CD8-positive, alpha-beta memory T cell (primary cell): ENCODE measurements at regions not wholly inside any gene's neighbourhood (a gene's known extent, or its start where the extent isn't known, plus 50 kb on each side); places are given as distances from the start of the nearest gene placed in this dataset.

ENCODE experiments used
- CTCF ChIA-PET: fragments of 350-600 bp; sonication (Branson Sonifier 250); formaldehyde crosslinking; loops from one replicate; lab custom pipeline; 2021; ENCODE audit warnings: antibody characterized with exemption; lab: Charles Lee
- POLR2A ChIA-PET: fragments of 350-600 bp; sonication (Branson Sonifier 250); formaldehyde crosslinking; loops from one replicate; lab custom pipeline; 2021; ENCODE audit warnings: antibody characterized with exemption; lab: Charles Lee
- DNase-seq, 5 donors: peaks; one replicate each; pipeline versions ENCODE4 v3.0.0 to v3.0.0-alpha.2; 2020 to 2022; ENCODE audit warnings: mixed read lengths in 1 of 5
- H3K27ac ChIP-seq: one replicate; pipeline ENCODE4 v1.7.0; 2013; ENCODE audit warnings: low read depth, mild to moderate bottlenecking, low read length, moderate library complexity
- H3K27me3 ChIP-seq: 2 replicates; pipeline ENCODE4 v1.7.0; 2013; ENCODE audit warnings: low read length, mild to moderate bottlenecking; ENCODE audit not compliant: insufficient read depth, poor library complexity, severe bottlenecking
- H3K36me3 ChIP-seq: 2 replicates; pipeline ENCODE4 v1.7.0; 2013; ENCODE audit warnings: mild to moderate bottlenecking, low read length, moderate library complexity; ENCODE audit not compliant: insufficient read depth
- H3K4me1 ChIP-seq: 2 replicates; pipeline ENCODE4 v1.7.0; 2013; ENCODE audit warnings: mild to moderate bottlenecking, low read length, moderate library complexity; ENCODE audit not compliant: insufficient read depth
- H3K4me3 ChIP-seq: 2 replicates; pipeline ENCODE4 v1.7.0; 2013; ENCODE audit warnings: mild to moderate bottlenecking, low read length
- H3K9me3 ChIP-seq: 2 replicates; pipeline ENCODE4 v1.7.0; 2013; ENCODE audit warnings: mild to moderate bottlenecking, low read length
- H3K27ac Mint-ChIP-seq, 8 donors: one replicate each; pipeline ENCODE4 v1.8.0; 2020 to 2021; ENCODE audit warnings: mixed read lengths in 8 of 8, mild to moderate bottlenecking in 6 of 8, inconsistent platforms in 3 of 8, moderate library complexity in 3 of 8
- H3K27me3 Mint-ChIP-seq, 2 donors: one replicate each; pipeline ENCODE4 v1.8.0; 2020 to 2021; ENCODE audit warnings: mixed read lengths in 2 of 2, mild to moderate bottlenecking in 1 of 2, moderate library complexity in 1 of 2
- H3K36me3 Mint-ChIP-seq, 3 donors: one replicate each; pipeline ENCODE4 v1.8.0; 2020 to 2021; ENCODE audit warnings: mixed read lengths in 3 of 3, inconsistent platforms in 1 of 3, mild to moderate bottlenecking in 1 of 3
- H3K4me1 Mint-ChIP-seq, 3 donors: one replicate each; pipeline ENCODE4 v1.8.0; 2020 to 2021; ENCODE audit warnings: mixed read lengths in 3 of 3, inconsistent platforms in 1 of 3, mild to moderate bottlenecking in 1 of 3
- H3K4me3 Mint-ChIP-seq, 7 donors: one replicate each; pipeline ENCODE4 v1.8.0; 2020 to 2021; ENCODE audit warnings: mixed read lengths in 7 of 7, mild to moderate bottlenecking in 6 of 7, moderate library complexity in 4 of 7, inconsistent platforms in 2 of 7
- H3K9me3 Mint-ChIP-seq, 5 donors: one replicate each; pipeline ENCODE4 v1.8.0; 2020 to 2022; ENCODE audit warnings: mixed read lengths in 5 of 5, mild to moderate bottlenecking in 3 of 5, moderate library complexity in 2 of 5, inconsistent platforms in 1 of 5

DNA sequence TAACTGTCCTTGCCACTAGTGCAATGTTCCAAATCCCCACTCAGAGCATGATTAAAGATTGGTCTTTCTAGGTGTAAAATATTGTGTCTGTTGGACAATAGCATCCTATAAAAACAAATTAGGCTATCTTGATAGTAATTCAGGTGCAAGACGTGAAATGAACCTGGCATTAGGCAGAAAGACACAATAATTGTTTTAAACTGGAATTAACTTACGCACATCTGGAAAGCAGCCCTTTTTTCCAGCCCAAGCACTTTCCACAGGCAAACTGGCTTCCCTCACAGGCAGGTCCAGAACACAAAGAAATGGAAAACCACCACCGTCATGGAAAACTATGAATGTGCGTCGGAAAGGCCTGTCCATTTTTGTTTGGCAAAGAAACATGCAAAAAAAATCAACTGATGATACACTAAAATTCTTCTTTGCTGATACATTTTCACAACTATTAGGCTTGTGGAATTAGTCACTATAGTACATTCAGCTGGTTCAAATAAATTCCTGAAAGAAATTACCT is 474.7 kb upstream of the IL12A start:
- H3K4me3 ChIP-seq, result no peak overlapping the region
- no peak overlapping the region for H3K4me3 Mint-ChIP-seq
- H3K4me1 ChIP-seq, result no peaks in the 10 kb centered on the region
- H3K4me1 Mint-ChIP-seq, result no peaks in the 10 kb centered on the region
- no peaks in the 10 kb centered on the region for H3K9me3 ChIP-seq
- ChIA-PET POLR2A (no interaction called here), CTCF (no interaction called here)
- no peak overlapping the region for H3K27ac ChIP-seq
- no peak overlapping the region for H3K27ac Mint-ChIP-seq
- H3K27me3 Mint-ChIP-seq, result peaks cover 0 to 2% of the 10 kb centered on the region in 2 donors
- peaks cover 0 to 13% (median 1%) of the 10 kb centered on the region in 5 donors for H3K9me3 Mint-ChIP-seq
- H3K27me3 ChIP-seq, result no peaks in the 10 kb centered on the region
- H3K36me3 Mint-ChIP-seq, result no peaks in the 10 kb centered on the region
- H3K36me3 ChIP-seq, result no peaks in the 10 kb centered on the region
- DNase-seq, result no peak

DNA sequence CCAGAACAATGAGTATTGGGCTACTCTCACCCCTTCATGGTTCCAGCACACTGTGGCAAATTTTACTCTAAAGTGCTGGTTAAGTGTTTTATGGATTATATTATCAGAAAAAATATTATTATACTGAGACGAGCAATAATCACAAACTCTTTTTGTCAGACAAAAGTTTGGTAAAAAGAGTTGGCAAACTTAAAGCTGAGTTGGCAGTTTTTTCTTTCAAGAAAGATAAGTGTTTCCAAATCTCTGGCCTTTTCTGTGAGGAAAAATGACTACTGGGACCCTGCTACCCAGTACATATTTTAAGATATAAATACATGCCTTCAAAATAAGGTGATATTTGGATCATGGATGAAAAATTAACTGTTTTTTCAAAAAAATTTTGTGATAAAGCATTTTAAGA is 471.5 kb upstream of the IL12A start:
- Mint-ChIP-seq H3K27me3 (peaks cover 0 to 2% of the 10 kb centered on the region in 2 donors), H3K4me3 (no peak overlapping the region), H3K27ac (no peak overlapping the region), H3K36me3 (no peaks in the 10 kb centered on the region), H3K9me3 (peaks cover 0 to 13% (median 0%) of the 10 kb centered on the region in 5 donors), H3K4me1 (no peaks in the 10 kb centered on the region)
- H3K36me3 ChIP-seq, result no peaks in the 10 kb centered on the region
- no peaks in the 10 kb centered on the region for H3K27me3 ChIP-seq
- ChIA-PET CTCF (no interaction called here), POLR2A (no interaction called here)
- H3K27ac ChIP-seq, result no peak overlapping the region
- DNase-seq, result no peak
- H3K4me1 ChIP-seq, result no peaks in the 10 kb centered on the region
- no peaks in the 10 kb centered on the region for H3K9me3 ChIP-seq
- no peak overlapping the region for H3K4me3 ChIP-seq

DNA sequence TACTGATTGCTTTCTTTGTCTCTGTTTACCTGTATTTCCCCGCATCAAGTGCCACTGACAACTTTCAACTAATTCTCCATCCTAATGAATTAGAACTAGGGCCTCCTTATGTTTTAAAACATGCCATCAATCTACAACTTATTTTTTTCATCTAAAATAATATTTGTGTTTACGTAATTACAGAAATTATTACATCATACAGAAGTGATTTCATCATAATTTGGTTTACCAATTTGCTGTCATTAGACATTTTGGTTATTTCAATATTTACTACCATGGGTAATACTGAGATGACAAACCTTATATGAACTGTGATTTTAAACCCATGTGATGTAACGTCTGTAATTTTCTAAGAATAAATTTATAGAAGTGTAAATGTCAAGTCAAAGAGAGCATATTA is 468.0 kb upstream of the IL12A start:
- Histone ChIP-seq H3K4me1 (no peaks in the 10 kb centered on the region), H3K27ac (no peak overlapping the region), H3K36me3 (no peaks in the 10 kb centered on the region), H3K27me3 (no peaks in the 10 kb centered on the region), H3K4me3 (no peak overlapping the region), H3K9me3 (no peaks in the 10 kb centered on the region)
- H3K4me1 Mint-ChIP-seq, result no peaks in the 10 kb centered on the region
- CTCF ChIA-PET, result no interaction called here
- no peak overlapping the region for H3K4me3 Mint-ChIP-seq
- peaks cover 0 to 2% of the 10 kb centered on the region in 2 donors for H3K27me3 Mint-ChIP-seq
- H3K27ac Mint-ChIP-seq, result no peak overlapping the region
- no peaks in the 10 kb centered on the region for H3K36me3 Mint-ChIP-seq
- POLR2A ChIA-PET, result no interaction called here
- H3K9me3 Mint-ChIP-seq, result peaks cover 0 to 7% (median 0%) of the 10 kb centered on the region in 5 donors
- DNase-seq, result no peak

DNA sequence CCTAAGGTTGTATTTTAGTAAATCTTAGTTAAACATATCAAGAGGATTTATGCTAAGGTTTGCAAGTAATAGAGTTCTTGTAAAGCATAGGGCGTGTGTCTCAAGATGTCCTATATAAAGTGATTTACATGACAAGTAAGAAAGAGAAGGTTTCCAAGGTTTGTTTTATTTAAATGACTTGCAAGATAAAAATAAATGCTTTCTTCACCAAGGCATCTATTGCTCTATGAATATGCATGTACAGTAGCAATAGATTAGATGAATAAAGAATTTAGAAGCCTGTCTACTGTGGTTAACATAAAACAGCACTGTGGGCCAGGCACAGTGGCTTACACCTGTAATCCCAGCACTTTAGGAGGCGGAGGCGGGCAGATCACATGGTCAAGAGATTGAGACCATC is 466.4 kb upstream of the IL12A start:
- Histone ChIP-seq H3K36me3 (no peaks in the 10 kb centered on the region), H3K27me3 (no peaks in the 10 kb centered on the region), H3K4me1 (no peaks in the 10 kb centered on the region), H3K9me3 (no peaks in the 10 kb centered on the region), H3K4me3 (no peak overlapping the region), H3K27ac (no peak overlapping the region)
- Mint-ChIP-seq H3K27me3 (no peaks in the 10 kb centered on the region), H3K27ac (no peak overlapping the region), H3K9me3 (peaks cover 0 to 3% (median 0%) of the 10 kb centered on the region in 5 donors), H3K4me3 (no peak overlapping the region), H3K36me3 (no peaks in the 10 kb centered on the region), H3K4me1 (no peaks in the 10 kb centered on the region)
- no peak for DNase-seq
- POLR2A ChIA-PET, result no interaction called here
- CTCF ChIA-PET, result no interaction called here

DNA sequence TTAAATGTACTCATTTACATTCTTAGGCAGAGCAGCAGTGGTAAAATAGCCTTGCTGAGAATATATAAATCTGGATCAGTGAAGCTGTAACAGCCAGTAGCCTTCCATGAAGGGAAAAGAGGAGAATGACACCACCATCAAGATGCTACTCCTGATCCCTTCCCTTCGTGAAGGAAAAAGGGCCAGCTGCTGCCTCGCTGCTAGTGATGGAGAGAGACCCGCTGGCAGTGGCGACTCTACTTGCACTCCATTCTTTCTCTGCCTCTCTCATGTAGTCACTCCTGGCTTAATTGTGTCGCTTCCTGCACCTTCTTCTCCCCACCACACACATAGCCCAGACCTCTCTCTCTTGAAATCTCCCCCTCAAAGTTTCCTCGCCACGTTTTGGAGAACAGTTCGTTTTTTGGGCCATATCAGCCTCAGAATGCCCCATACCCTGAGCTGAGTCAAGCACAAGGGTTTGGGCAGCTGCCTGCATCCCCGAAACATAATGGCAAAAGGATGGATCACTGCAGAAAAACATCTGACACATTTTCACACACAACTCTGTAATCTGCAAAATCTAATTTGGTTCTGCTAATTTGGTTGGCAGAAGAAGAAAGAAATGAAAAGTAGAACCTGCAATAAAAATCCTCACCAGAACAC is 460.3 kb upstream of the IL12A start:
- no peak overlapping the region for H3K4me3 ChIP-seq
- ChIA-PET CTCF (no interaction called here), POLR2A (no interaction called here)
- no peak for DNase-seq
- Mint-ChIP-seq H3K4me3 (no peak overlapping the region), H3K4me1 (no peaks in the 10 kb centered on the region), H3K36me3 (no peaks in the 10 kb centered on the region), H3K27ac (peak overlapping the region in 1 of 8 donors; percentile 16), H3K9me3 (peaks cover 0 to 7% (median 0%) of the 10 kb centered on the region in 5 donors), H3K27me3 (no peaks in the 10 kb centered on the region)
- no peaks in the 10 kb centered on the region for H3K9me3 ChIP-seq
- no peaks in the 10 kb centered on the region for H3K4me1 ChIP-seq
- H3K27ac ChIP-seq, result no peak overlapping the region
- H3K36me3 ChIP-seq, result no peaks in the 10 kb centered on the region
- no peaks in the 10 kb centered on the region for H3K27me3 ChIP-seq

DNA sequence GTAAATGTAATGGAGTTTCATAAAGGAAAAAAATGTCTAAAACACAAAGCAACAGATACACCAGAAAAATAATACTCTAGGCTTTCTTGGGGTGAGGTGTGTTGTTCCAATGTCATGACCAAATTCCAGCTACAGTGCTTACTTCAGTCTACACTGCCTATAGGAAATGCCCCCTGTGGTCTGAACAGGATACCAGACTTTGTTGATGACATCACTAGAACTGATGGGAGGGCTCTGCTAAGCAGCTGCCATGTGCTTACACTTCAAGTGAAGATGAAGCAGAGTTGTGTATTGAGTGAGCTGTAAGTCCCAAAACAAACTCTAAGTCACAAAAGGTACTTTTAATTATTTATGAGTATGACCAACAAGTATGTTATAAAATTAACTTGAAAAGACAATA is 456.1 kb upstream of the IL12A start:
- Histone ChIP-seq H3K27me3 (no peaks in the 10 kb centered on the region), H3K4me1 (no peaks in the 10 kb centered on the region), H3K4me3 (no peak overlapping the region), H3K9me3 (no peaks in the 10 kb centered on the region), H3K36me3 (no peaks in the 10 kb centered on the region), H3K27ac (no peak overlapping the region)
- Mint-ChIP-seq H3K27me3 (no peaks in the 10 kb centered on the region), H3K4me3 (no peak overlapping the region), H3K36me3 (no peaks in the 10 kb centered on the region), H3K9me3 (peaks cover 0 to 7% (median 0%) of the 10 kb centered on the region in 5 donors), H3K27ac (no peak overlapping the region), H3K4me1 (no peaks in the 10 kb centered on the region)
- CTCF ChIA-PET, result no interaction called here
- POLR2A ChIA-PET, result no interaction called here
- no peak for DNase-seq

DNA sequence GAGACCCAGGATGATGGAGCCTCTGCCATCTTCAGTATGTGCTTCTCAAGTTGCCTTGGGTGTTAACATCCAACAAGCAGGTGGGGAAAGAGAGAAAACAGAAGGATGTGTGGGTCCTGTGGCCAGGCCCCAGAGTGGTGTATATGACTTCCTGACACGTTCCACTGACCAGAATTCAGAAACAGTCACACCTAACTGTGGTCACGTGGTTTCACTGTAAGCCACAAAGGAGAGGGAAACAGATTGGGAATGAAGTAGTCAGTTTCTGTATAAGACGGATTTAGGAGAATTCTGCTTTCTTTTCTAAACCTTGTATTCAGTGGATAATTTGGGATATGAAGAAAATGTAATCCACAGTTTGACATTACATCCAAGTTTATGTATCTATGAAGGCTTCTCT is 454.1 kb upstream of the IL12A start:
- CTCF ChIA-PET, result no interaction called here
- Histone ChIP-seq H3K27ac (no peak overlapping the region), H3K4me1 (no peaks in the 10 kb centered on the region), H3K27me3 (no peaks in the 10 kb centered on the region), H3K4me3 (no peak overlapping the region), H3K36me3 (no peaks in the 10 kb centered on the region), H3K9me3 (no peaks in the 10 kb centered on the region)
- no peaks in the 10 kb centered on the region for H3K36me3 Mint-ChIP-seq
- no peak for DNase-seq
- no peak overlapping the region for H3K4me3 Mint-ChIP-seq
- H3K4me1 Mint-ChIP-seq, result no peaks in the 10 kb centered on the region
- no peak overlapping the region for H3K27ac Mint-ChIP-seq
- no peaks in the 10 kb centered on the region for H3K27me3 Mint-ChIP-seq
- H3K9me3 Mint-ChIP-seq, result peaks cover 0 to 7% (median 0%) of the 10 kb centered on the region in 5 donors
- POLR2A ChIA-PET, result no interaction called here

DNA sequence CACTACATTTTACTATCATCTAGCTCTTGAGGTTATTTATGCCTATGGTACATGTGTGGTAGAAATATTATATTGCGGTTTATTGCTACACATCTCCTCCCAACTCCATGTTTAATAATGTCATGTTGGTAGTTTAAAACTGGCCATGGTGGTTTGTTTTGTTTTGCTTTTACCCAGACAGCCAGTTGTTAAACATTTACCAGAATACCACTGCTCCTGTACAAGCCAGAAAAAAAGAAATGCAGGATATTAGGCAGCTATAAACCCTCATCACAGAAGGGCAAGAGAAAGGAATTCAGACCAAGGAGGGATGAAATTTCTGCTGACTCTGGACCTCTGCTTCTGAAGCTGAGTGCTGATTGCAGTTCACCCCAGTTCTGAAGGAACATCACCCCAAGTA is 451.8 kb upstream of the IL12A start:
- Mint-ChIP-seq H3K4me1 (no peaks in the 10 kb centered on the region), H3K4me3 (no peak overlapping the region), H3K36me3 (no peaks in the 10 kb centered on the region), H3K27ac (no peak overlapping the region), H3K9me3 (peaks cover 0 to 7% (median 0%) of the 10 kb centered on the region in 5 donors), H3K27me3 (no peaks in the 10 kb centered on the region)
- Histone ChIP-seq H3K36me3 (no peaks in the 10 kb centered on the region), H3K4me1 (no peaks in the 10 kb centered on the region), H3K4me3 (no peak overlapping the region), H3K27ac (no peak overlapping the region), H3K27me3 (no peaks in the 10 kb centered on the region), H3K9me3 (no peaks in the 10 kb centered on the region)
- ChIA-PET CTCF (no interaction called here), POLR2A (no interaction called here)
- DNase-seq, result no peak
